Endothelial cell of umbilical vein (primary cell): ENCODE measurements at regions not wholly inside any gene's neighbourhood (a gene's known extent, or its start where the extent isn't known, plus 50 kb on each side); places are given as distances from the start of the nearest gene placed in this dataset.

Source experiments
- BruUV-seq: library from RNA; stranded (reverse); fragments of 400-500 nt; replicated peaks from 2 replicates; lab custom pipeline; 2021; lab: Mats Ljungman, UMichigan
- CTCF ChIA-PET: fragments of 300-600, 350-600 bp; sonication (Branson Sonifier 250); formaldehyde crosslinking; loops from one replicate; lab custom pipeline; 2021; ENCODE audit warnings: antibody characterized with exemption, inconsistent platforms; lab: Charles Lee
- POLR2A ChIA-PET: fragments of 300-600, 350-600 bp; sonication (Branson Sonifier 250); formaldehyde crosslinking; loops from one replicate; lab custom pipeline; 2021; ENCODE audit warnings: antibody characterized with exemption, inconsistent platforms; lab: Charles Lee
- DNase-seq: peaks from one replicate; pipeline ENCODE4 v3.0.0-alpha.2; 2011; ENCODE audit warnings: low read depth, low spot score
- FAIRE-seq: peaks from 2 replicates; lab custom pipeline; 2011; peaks lifted over from hg19 to GRCh38; lab: Jason Lieb, UNC
- H2AFZ ChIP-seq: 2 replicates; pipeline ENCODE4 v1.6.0; 2012; ENCODE audit warnings: low read depth, low read length, control low read depth, inconsistent platforms
- H3K27ac ChIP-seq: 2 replicates; pipeline ENCODE4 v1.5.1; 2011; ENCODE audit warnings: low read depth, mild to moderate bottlenecking, control low read depth, low read length, moderate library complexity; ENCODE audit not compliant: insufficient read depth
- H3K27me3 ChIP-seq, 2 experiments: 2 replicates each; pipeline versions ENCODE4 v1.6.0 to v1.6.1; 2011; ENCODE audit warnings: low read length in 2 of 2, mixed read lengths in 1 of 2; ENCODE audit not compliant: control insufficient read depth in 2 of 2, insufficient read depth in 2 of 2
- H3K36me3 ChIP-seq, 2 experiments: 2 replicates in 1 of 2; 3 replicates in 1 of 2; pipeline ENCODE4 v1.5.1; 2011; ENCODE audit warnings: low read length in 2 of 2, mild to moderate bottlenecking in 1 of 2, moderate library complexity in 1 of 2; ENCODE audit not compliant: control insufficient read depth in 2 of 2, insufficient read depth in 2 of 2; ENCODE audit errors: extremely low read depth in 1 of 2
- H3K4me1 ChIP-seq: 3 replicates; pipeline ENCODE4 v1.5.1; 2011; ENCODE audit warnings: mild to moderate bottlenecking, low read length; ENCODE audit not compliant: control insufficient read depth, insufficient read depth; ENCODE audit errors: extremely low read depth
- H3K4me2 ChIP-seq: 2 replicates; pipeline ENCODE4 v1.6.1; 2011; ENCODE audit warnings: low read length, control low read depth, mixed read lengths; ENCODE audit not compliant: insufficient read depth
- H3K4me3 ChIP-seq, 3 experiments: fragments of 200-600 bp in 1 of 3; sonication (generic), shearing (Covaris generic) in 1 of 3; replicated peaks in 1 of 3; 2 replicates each; pipeline ENCODE4 v1.5.1; 2011 to 2016; ENCODE audit warnings: control low read depth in 3 of 3, low read length in 3 of 3, mild to moderate bottlenecking in 2 of 3, inconsistent platforms in 1 of 3, low read depth in 1 of 3, moderate library complexity in 1 of 3; ENCODE audit not compliant: insufficient read depth in 1 of 3
- H3K79me2 ChIP-seq: 2 replicates; pipeline ENCODE4 v1.6.0; 2012; ENCODE audit warnings: low read length, inconsistent platforms; ENCODE audit not compliant: control insufficient read depth, insufficient read depth
- H3K9ac ChIP-seq: replicated peaks from 2 replicates; pipeline ENCODE3; 2011; ENCODE audit warnings: low read length, control low read depth; ENCODE audit not compliant: insufficient read depth; ENCODE audit errors: extremely low read depth
- H3K9me1 ChIP-seq: replicated peaks from 3 replicates; pipeline ENCODE4 v1.6.0; 2011; ENCODE audit warnings: mild to moderate bottlenecking, low read length; ENCODE audit not compliant: control insufficient read depth, insufficient read depth; ENCODE audit errors: extremely low read depth
- H3K9me3 ChIP-seq: replicated peaks from 2 replicates; pipeline ENCODE4 v1.5.1; 2012; ENCODE audit warnings: low read length, inconsistent platforms; ENCODE audit not compliant: control insufficient read depth, insufficient read depth
- H4K20me1 ChIP-seq: replicated peaks from 2 replicates; pipeline ENCODE3; 2011; ENCODE audit warnings: mild to moderate bottlenecking, low read length; ENCODE audit not compliant: control insufficient read depth, insufficient read depth; ENCODE audit errors: extremely low read depth
- EZH2 ChIP-seq: IDR thresholded peaks from 2 replicates; pipeline ENCODE4 v1.6.1; 2012; ENCODE audit warnings: borderline replicate concordance, low read depth, mild to moderate bottlenecking, moderate library complexity, low read length, inconsistent platforms; ENCODE audit not compliant: severe bottlenecking
- FOS ChIP-seq: IDR thresholded peaks from 2 replicates; pipeline ENCODE4 v1.6.1; 2011; ENCODE audit warnings: mild to moderate bottlenecking, low read length, moderate library complexity, borderline replicate concordance; ENCODE audit not compliant: insufficient read depth
- GATA2 ChIP-seq: IDR thresholded peaks from 2 replicates; pipeline ENCODE4 v1.7.0; 2011; ENCODE audit warnings: low read depth, mild to moderate bottlenecking, moderate library complexity, mixed read lengths, low read length; ENCODE audit not compliant: insufficient read length, insufficient read depth
- JUN ChIP-seq: IDR thresholded peaks from 2 replicates; pipeline ENCODE4 v1.6.1; 2011; ENCODE audit warnings: borderline replicate concordance, low read depth; ENCODE audit not compliant: insufficient read length, insufficient read depth
- MYC ChIP-seq: IDR thresholded peaks from one replicate; pipeline ENCODE4 v1.6.1; 2011; ENCODE audit warnings: mild to moderate bottlenecking, low read depth, low read length
- POLR2A ChIP-seq: IDR thresholded peaks from 2 replicates; pipeline ENCODE4 v1.6.1; 2012; ENCODE audit warnings: low read depth, mild to moderate bottlenecking, control low read depth, low read length
- POLR2AphosphoS5 ChIP-seq: IDR thresholded peaks from 2 replicates; pipeline ENCODE4 v1.6.1; 2012; ENCODE audit warnings: low read depth, mild to moderate bottlenecking, control low read depth, low read length, moderate library complexity; ENCODE audit not compliant: insufficient read depth
- dilution Hi-C: fragments of 300-500 bp; cut with MboI; formaldehyde crosslinking; loops from one replicate; pipeline ENCODE4 v1.15.0; 2019; ENCODE audit warnings: low sequenced_read_pairs; ENCODE audit not compliant: extremely low pct_ligation_motif_present
- intact Hi-C: fragments of 100-400 bp; cut with micrococcal nuclease; formaldehyde crosslinking; loops from one replicate; pipeline ENCODE4 v1.10.0; 2022
- TF ChIP-seq, protein P1 (sequence below): IDR thresholded peaks from 2 replicates; pipeline ENCODE4 v1.6.1; 2011; ENCODE audit not compliant: insufficient read depth, insufficient read length
- TF ChIP-seq, protein P2 (sequence below), 2 donors: IDR thresholded peaks; 1 replicate in 1 of 2; 2 replicates in 1 of 2; pipeline ENCODE4 v1.5.1; 2011; ENCODE audit warnings: low read length in 2 of 2, mild to moderate bottlenecking in 2 of 2, moderate library complexity in 2 of 2, control low read depth in 1 of 2, inconsistent platforms in 1 of 2, low read depth in 1 of 2; ENCODE audit not compliant: insufficient read depth in 1 of 2; ENCODE audit errors: extremely low read depth in 1 of 2

DNA sequence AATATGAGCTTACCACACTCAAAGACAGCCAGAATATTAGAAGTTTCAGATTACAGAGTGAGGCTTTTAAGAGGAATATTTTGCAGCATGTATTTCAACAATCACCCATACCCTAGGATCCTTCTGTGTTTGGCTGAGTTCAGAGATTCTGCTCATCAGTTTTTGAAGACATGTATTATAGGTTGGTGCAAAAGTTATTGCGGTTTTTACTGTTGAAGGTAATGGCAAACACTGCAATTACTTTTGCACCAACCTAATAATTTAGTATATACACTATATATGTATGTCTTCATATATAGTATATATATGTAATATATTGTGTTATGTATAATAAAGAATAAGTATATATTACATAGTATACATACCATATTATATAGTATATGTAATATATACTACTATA is 435.1 kb downstream of the IRS2 start:
- Histone ChIP-seq H3K36me3 (no peaks in the 10 kb centered on the region), H3K9me1 (no peaks in the 10 kb centered on the region), H3K9me3 (no peaks in the 10 kb centered on the region), H3K4me3 (no peak overlapping the region), H3K79me2 (no peaks in the 10 kb centered on the region), H3K4me1 (peaks cover 24% of the 10 kb centered on the region), H3K9ac (no peak overlapping the region), H3K4me2 (no peak overlapping the region), H4K20me1 (no peaks in the 10 kb centered on the region), H3K27ac (no peak overlapping the region), H3K27me3 (no peaks in the 10 kb centered on the region), H2AFZ (no peak overlapping the region)
- intact Hi-C loops, result no loop called here
- FAIRE-seq (peak; percentile 55), DNase-seq (no peak)
- ChIA-PET POLR2A (no interaction called here), CTCF (interaction anchor here (2.0 kb wide), 1 partner anchor 205 kb away, joined by 6 read pairs; no protein-coding TSS in a partner anchor)
- no TSS peak for BruUV-seq
- TF ChIP-seq, protein P1, sequence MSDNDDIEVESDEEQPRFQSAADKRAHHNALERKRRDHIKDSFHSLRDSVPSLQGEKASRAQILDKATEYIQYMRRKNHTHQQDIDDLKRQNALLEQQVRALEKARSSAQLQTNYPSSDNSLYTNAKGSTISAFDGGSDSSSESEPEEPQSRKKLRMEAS, result no peak
- TF ChIP-seq EZH2 (no peak), FOS (no peak), POLR2A (no peak), GATA2 (no peak), POLR2AphosphoS5 (no peak), JUN (no peak), MYC (no peak)
- TF ChIP-seq, protein P2, sequence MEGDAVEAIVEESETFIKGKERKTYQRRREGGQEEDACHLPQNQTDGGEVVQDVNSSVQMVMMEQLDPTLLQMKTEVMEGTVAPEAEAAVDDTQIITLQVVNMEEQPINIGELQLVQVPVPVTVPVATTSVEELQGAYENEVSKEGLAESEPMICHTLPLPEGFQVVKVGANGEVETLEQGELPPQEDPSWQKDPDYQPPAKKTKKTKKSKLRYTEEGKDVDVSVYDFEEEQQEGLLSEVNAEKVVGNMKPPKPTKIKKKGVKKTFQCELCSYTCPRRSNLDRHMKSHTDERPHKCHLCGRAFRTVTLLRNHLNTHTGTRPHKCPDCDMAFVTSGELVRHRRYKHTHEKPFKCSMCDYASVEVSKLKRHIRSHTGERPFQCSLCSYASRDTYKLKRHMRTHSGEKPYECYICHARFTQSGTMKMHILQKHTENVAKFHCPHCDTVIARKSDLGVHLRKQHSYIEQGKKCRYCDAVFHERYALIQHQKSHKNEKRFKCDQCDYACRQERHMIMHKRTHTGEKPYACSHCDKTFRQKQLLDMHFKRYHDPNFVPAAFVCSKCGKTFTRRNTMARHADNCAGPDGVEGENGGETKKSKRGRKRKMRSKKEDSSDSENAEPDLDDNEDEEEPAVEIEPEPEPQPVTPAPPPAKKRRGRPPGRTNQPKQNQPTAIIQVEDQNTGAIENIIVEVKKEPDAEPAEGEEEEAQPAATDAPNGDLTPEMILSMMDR (IDR thresholded peaks at IDR 0.05; ENCODE audit: extremely low read depth in 1 of 2, insufficient read depth in 1 of 2, low read depth in 1 of 2, low read length in 2 of 2), result no peak
- dilution Hi-C loops, result no loop called here
